K562 (cell line): ENCODE measurements at regions not wholly inside any gene's neighbourhood (a gene's known extent, or its start where the extent isn't known, plus 50 kb on each side); places are given as distances from the start of the nearest gene placed in this dataset.

Experiments used
- CEBPG ChIP-seq, 3 experiments: fragments of 200-800 bp in 1 of 3; sonication (Bioruptor generic) in 1 of 3; sonication (generic) in 1 of 3; formaldehyde crosslinking in 1 of 3; IDR thresholded peaks in 2 of 3; conservative IDR thresholded peaks in 1 of 3; 2 replicates each; pipeline versions ENCODE4 v1.6.1 to v1.8.0; 2016 to 2022; ENCODE audit warnings: missing compliant biosample characterization in 2 of 3, missing genetic modification characterization in 2 of 3, mild to moderate bottlenecking in 1 of 3, missing genetic modification reagents in 1 of 3
- CSDE1 ChIP-seq, 2 experiments: fragments of 450-650 bp; IDR thresholded peaks; 2 replicates each; pipeline ENCODE4 v1.6.1; 2016; ENCODE audit warnings: mild to moderate bottlenecking in 1 of 2
- DNMT1 ChIP-seq: fragments of 450-650 bp; IDR thresholded peaks from 2 replicates; pipeline ENCODE4 v1.6.1; 2016; ENCODE audit warnings: antibody characterized with exemption, mild to moderate bottlenecking
- KAT7 ChIP-seq: sonication (generic); formaldehyde crosslinking; IDR thresholded peaks from 2 replicates; pipeline ENCODE4 v1.8.0; 2022; ENCODE audit warnings: missing genetic modification reagents, mild to moderate bottlenecking, borderline replicate concordance
- NCOA6 ChIP-seq: fragments of 450-650 bp; IDR thresholded peaks from 2 replicates; pipeline ENCODE4 v1.6.1; 2017; ENCODE audit warnings: mild to moderate bottlenecking
- POLR2AphosphoS5 ChIP-seq: IDR thresholded peaks from 2 replicates; pipeline ENCODE4 v1.6.1; 2011; ENCODE audit warnings: mild to moderate bottlenecking, low read depth, low read length, moderate library complexity; ENCODE audit not compliant: control insufficient read depth, insufficient read depth
- SIRT6 ChIP-seq: IDR thresholded peaks from one replicate; pipeline ENCODE4 v1.6.1; 2012; ENCODE audit warnings: low read depth, mild to moderate bottlenecking, control low read depth, inconsistent platforms, low read length, moderate library complexity
- TBP ChIP-seq: optimal IDR thresholded peaks from 2 replicates; pipeline ENCODE3; 2011; ENCODE audit warnings: low read depth, low read length, improper control_type of control experiment
- YY1 ChIP-seq, 3 experiments: IDR thresholded peaks; 2 replicates each; pipeline ENCODE4 v1.6.1; 2011; ENCODE audit warnings: low read length in 2 of 3, mild to moderate bottlenecking in 2 of 3, moderate library complexity in 2 of 3, borderline replicate concordance in 1 of 3, control low read depth in 1 of 3, low read depth in 1 of 3; ENCODE audit not compliant: insufficient read depth in 3 of 3, insufficient replicate concordance in 2 of 3, control insufficient read depth in 1 of 3, insufficient read length in 1 of 3; ENCODE audit errors: extremely low read depth in 1 of 3
- ZBED1 ChIP-seq: IDR thresholded peaks from 2 replicates; pipeline ENCODE4 v1.6.1; 2014
- ZKSCAN8 ChIP-seq: fragments of 200-800 bp; sonication (Bioruptor generic); IDR thresholded peaks from 2 replicates; pipeline ENCODE4 v1.6.1; 2016; ENCODE audit warnings: missing genetic modification characterization, missing compliant biosample characterization
- ZNF316 ChIP-seq: fragments of 450-650 bp; IDR thresholded peaks from 2 replicates; pipeline ENCODE4 v1.6.1; 2016
- TF ChIP-seq, protein P1 (sequence below): fragments of 450-650 bp; IDR thresholded peaks from 2 replicates; pipeline ENCODE4 v1.6.1; 2016; ENCODE audit warnings: mild to moderate bottlenecking
- TF ChIP-seq, protein P2 (sequence below), 2 experiments: IDR thresholded peaks in 1 of 2; conservative IDR thresholded peaks in 1 of 2; 2 replicates each; pipeline ENCODE4 v1.6.1; 2016; ENCODE audit warnings: low read depth in 2 of 2, mild to moderate bottlenecking in 1 of 2, missing compliant biosample characterization in 1 of 2, missing genetic modification characterization in 1 of 2, moderate library complexity in 1 of 2
- TF ChIP-seq, protein P3 (sequence below): fragments of 450-650 bp; IDR thresholded peaks from 2 replicates; pipeline ENCODE4 v1.6.1; 2018; ENCODE audit warnings: mild to moderate bottlenecking, low read depth; ENCODE audit not compliant: partially characterized antibody
- TF ChIP-seq, protein P4 (sequence below): sonication (generic); formaldehyde crosslinking; IDR thresholded peaks from 2 replicates; pipeline ENCODE4 v1.4.0; 2020; ENCODE audit warnings: mild to moderate bottlenecking, missing genetic modification reagents

DNA sequence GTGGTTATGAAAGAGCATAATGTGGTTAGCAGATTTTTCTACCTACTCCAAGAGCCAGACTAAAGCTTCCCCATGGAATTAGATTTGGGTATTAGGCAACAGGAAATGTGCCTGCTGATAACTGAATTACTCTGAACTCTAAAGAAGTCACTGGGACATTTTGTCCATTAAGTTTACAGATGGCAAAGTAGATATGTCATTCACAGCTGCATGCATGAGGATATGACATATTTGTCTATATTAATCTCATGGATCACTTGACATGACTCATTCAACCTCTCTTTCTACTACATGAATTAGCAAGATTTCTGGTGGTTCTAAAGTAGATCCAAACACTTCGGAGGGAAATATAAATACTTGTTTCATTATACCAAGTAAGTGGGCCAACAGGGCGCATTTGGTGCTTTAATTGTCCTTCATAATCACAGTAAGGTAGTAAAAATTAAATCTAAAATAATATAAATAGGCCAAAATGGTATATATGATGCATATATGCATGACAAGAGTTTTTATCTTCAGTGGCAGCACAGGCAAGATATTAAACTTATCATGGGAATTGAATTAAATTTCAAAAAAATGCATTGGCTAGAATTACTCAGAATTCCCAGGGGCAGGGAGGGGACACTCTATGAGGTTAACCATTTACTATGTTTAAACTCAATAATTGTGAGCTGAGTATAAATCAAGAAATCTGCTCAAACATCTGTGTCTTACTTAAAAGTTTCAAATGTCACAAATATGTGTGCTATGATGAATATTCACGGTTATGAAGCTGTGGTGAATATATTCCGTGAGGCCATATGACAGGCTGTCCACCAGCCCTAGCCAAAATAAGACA, 365.3 kb upstream of the KCNMB2 start (continued):
- TF ChIP-seq YY1 (IDR thresholded peaks at IDR 0.05; ENCODE audit: borderline replicate concordance in 1 of 3, control insufficient read depth in 1 of 3, extremely low read depth in 1 of 3, insufficient read depth in 3 of 3, insufficient read length in 1 of 3, insufficient replicate concordance in 2 of 3, low read depth in 1 of 3, low read length in 2 of 3): no peak
- peak; percentile 48; the same call in 1 of the 2 replicates for TF ChIP-seq NCOA6
- TF ChIP-seq TBP: no peak
- no peak for TF ChIP-seq DNMT1
- TF ChIP-seq POLR2AphosphoS5: peak; percentile 95
- peak; percentile 86; the same call in 1 of the 2 replicates for TF ChIP-seq ZBED1
- no peak for TF ChIP-seq KAT7 (CRISPR knock-in tag)
- TF ChIP-seq CEBPG (CRISPR knock-in tag; IDR thresholded peaks at IDR 0.05): peak; percentile 80
- peak; percentile 96 to 98 for TF ChIP-seq CEBPG (tag; conservative IDR thresholded peaks at IDR 0.05 in 1 of 2, IDR thresholded peaks at IDR 0.05 in 1 of 2)
- no peak for TF ChIP-seq CSDE1 (IDR thresholded peaks at IDR 0.05)
- TF ChIP-seq, protein P1, sequence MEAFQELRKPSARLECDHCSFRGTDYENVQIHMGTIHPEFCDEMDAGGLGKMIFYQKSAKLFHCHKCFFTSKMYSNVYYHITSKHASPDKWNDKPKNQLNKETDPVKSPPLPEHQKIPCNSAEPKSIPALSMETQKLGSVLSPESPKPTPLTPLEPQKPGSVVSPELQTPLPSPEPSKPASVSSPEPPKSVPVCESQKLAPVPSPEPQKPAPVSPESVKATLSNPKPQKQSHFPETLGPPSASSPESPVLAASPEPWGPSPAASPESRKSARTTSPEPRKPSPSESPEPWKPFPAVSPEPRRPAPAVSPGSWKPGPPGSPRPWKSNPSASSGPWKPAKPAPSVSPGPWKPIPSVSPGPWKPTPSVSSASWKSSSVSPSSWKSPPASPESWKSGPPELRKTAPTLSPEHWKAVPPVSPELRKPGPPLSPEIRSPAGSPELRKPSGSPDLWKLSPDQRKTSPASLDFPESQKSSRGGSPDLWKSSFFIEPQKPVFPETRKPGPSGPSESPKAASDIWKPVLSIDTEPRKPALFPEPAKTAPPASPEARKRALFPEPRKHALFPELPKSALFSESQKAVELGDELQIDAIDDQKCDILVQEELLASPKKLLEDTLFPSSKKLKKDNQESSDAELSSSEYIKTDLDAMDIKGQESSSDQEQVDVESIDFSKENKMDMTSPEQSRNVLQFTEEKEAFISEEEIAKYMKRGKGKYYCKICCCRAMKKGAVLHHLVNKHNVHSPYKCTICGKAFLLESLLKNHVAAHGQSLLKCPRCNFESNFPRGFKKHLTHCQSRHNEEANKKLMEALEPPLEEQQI: peak; percentile 98
- peak; percentile 70 for TF ChIP-seq ZNF316
- TF ChIP-seq, protein P2, sequence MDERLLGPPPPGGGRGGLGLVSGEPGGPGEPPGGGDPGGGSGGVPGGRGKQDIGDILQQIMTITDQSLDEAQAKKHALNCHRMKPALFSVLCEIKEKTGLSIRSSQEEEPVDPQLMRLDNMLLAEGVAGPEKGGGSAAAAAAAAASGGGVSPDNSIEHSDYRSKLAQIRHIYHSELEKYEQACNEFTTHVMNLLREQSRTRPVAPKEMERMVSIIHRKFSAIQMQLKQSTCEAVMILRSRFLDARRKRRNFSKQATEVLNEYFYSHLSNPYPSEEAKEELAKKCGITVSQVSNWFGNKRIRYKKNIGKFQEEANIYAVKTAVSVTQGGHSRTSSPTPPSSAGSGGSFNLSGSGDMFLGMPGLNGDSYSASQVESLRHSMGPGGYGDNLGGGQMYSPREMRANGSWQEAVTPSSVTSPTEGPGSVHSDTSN (CRISPR knock-in tag; IDR thresholded peaks at IDR 0.05; ENCODE audit: low read depth): no peak
- TF ChIP-seq, protein P2 (tag; conservative IDR thresholded peaks at IDR 0.05; ENCODE audit: low read depth): peak; percentile 97
- no peak for TF ChIP-seq SIRT6
- TF ChIP-seq, protein P3, sequence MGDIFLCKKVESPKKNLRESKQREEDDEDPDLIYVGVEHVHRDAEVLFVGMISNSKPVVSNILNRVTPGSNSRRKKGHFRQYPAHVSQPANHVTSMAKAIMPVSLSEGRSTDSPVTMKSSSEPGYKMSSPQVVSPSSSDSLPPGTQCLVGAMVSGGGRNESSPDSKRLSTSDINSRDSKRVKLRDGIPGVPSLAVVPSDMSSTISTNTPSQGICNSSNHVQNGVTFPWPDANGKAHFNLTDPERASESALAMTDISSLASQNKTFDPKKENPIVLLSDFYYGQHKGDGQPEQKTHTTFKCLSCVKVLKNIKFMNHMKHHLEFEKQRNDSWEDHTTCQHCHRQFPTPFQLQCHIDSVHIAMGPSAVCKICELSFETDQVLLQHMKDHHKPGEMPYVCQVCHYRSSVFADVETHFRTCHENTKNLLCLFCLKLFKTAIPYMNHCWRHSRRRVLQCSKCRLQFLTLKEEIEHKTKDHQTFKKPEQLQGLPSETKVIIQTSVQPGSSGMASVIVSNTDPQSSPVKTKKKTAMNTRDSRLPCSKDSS: no peak
- TF ChIP-seq ZKSCAN8 (CRISPR knock-in tag): peak; percentile 87
- TF ChIP-seq, protein P4, sequence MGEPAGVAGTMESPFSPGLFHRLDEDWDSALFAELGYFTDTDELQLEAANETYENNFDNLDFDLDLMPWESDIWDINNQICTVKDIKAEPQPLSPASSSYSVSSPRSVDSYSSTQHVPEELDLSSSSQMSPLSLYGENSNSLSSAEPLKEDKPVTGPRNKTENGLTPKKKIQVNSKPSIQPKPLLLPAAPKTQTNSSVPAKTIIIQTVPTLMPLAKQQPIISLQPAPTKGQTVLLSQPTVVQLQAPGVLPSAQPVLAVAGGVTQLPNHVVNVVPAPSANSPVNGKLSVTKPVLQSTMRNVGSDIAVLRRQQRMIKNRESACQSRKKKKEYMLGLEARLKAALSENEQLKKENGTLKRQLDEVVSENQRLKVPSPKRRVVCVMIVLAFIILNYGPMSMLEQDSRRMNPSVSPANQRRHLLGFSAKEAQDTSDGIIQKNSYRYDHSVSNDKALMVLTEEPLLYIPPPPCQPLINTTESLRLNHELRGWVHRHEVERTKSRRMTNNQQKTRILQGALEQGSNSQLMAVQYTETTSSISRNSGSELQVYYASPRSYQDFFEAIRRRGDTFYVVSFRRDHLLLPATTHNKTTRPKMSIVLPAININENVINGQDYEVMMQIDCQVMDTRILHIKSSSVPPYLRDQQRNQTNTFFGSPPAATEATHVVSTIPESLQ (CRISPR knock-in tag): no peak
